ENCODE measurements at regions not wholly inside any gene's neighbourhood (a gene's known extent, or its start where the extent isn't known, plus 50 kb on each side); places are given as distances from the start of the nearest gene placed in this dataset.

GRCh38 chr18:64852281-64852680, 703.4 kb upstream of the LINC00305 start:
- no peaks in the 10 kb centered on the region for H3K4me1 ChIP-seq (ENCODE audit: insufficient read depth, low read length, poor library complexity, severe bottlenecking)
- H3K27ac ChIP-seq (ENCODE audit: low read depth, low read length, poor library complexity, severe bottlenecking): no peak overlapping the region
- ChIA-PET POLR2A (no interaction called here), CTCF (ENCODE audit: unreplicated experiment) (no interaction called here)
- no peak overlapping the region for H3K4me2 ChIP-seq (ENCODE audit: low read length)
- no peaks in the 10 kb centered on the region for H3K79me2 ChIP-seq (ENCODE audit: insufficient read depth, low read depth, low read length)
- DNase-seq (ENCODE audit: low spot score): no peak
- H3K36me3 ChIP-seq (ENCODE audit: insufficient read depth, low read length): no peaks in the 10 kb centered on the region
- H2AFZ ChIP-seq (ENCODE audit: low read length): no peak overlapping the region
- no peaks in the 10 kb centered on the region for H4K20me1 ChIP-seq (ENCODE audit: insufficient read depth, low read length)
- H3K9me3 ChIP-seq (ENCODE audit: low read length): no peaks in the 10 kb centered on the region
- intact Hi-C loops (cut with micrococcal nuclease; ENCODE audit: unreplicated experiment): no loop called here
- TF ChIP-seq, protein P1, sequence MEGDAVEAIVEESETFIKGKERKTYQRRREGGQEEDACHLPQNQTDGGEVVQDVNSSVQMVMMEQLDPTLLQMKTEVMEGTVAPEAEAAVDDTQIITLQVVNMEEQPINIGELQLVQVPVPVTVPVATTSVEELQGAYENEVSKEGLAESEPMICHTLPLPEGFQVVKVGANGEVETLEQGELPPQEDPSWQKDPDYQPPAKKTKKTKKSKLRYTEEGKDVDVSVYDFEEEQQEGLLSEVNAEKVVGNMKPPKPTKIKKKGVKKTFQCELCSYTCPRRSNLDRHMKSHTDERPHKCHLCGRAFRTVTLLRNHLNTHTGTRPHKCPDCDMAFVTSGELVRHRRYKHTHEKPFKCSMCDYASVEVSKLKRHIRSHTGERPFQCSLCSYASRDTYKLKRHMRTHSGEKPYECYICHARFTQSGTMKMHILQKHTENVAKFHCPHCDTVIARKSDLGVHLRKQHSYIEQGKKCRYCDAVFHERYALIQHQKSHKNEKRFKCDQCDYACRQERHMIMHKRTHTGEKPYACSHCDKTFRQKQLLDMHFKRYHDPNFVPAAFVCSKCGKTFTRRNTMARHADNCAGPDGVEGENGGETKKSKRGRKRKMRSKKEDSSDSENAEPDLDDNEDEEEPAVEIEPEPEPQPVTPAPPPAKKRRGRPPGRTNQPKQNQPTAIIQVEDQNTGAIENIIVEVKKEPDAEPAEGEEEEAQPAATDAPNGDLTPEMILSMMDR (conservative IDR thresholded peaks at IDR 0.05; ENCODE audit: low read length): no peak
- no peak for TF ChIP-seq EZH2phosphoT487 (IDR thresholded peaks at IDR 0.05; ENCODE audit: borderline replicate concordance, low read depth, low read length)
- no TSS peak for BruUV-seq (replicated peaks)
- no peaks in the 10 kb centered on the region for H3K9me2 ChIP-seq (ENCODE audit: insufficient read depth, low read length)
- H3K4me3 ChIP-seq (ENCODE audit: low read depth, low read length, poor library complexity, severe bottlenecking): no peak overlapping the region

DNA sequence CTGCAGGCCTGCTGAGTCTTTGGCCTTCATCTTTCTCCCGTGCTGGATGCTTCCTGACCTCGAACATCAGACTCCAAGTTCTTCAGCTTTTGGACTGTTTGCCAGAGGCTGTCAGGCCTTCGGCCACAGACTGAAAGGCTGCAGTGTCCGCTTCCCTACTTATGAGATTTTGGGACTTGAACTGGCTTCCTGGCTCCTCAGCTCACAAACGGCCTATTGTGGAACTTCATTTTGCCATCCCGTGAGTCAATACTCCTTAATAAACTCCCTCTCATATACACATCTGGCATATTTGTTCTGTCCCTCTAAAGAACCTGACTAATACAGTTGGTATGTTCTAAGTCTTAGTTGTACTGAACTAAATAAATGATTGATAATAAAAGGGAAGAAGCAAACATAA, 702.8 kb upstream of the LINC00305 start:
- DNase-seq (ENCODE audit: low spot score): no peak
- H3K79me2 ChIP-seq (ENCODE audit: insufficient read depth, low read depth, low read length): no peaks in the 10 kb centered on the region
- no peak overlapping the region for H3K4me3 ChIP-seq (ENCODE audit: low read depth, low read length, poor library complexity, severe bottlenecking)
- no peak overlapping the region for H3K4me2 ChIP-seq (ENCODE audit: low read length)
- H2AFZ ChIP-seq (ENCODE audit: low read length): no peak overlapping the region
- H3K36me3 ChIP-seq (ENCODE audit: insufficient read depth, low read length): no peaks in the 10 kb centered on the region
- TF ChIP-seq, protein P1 (conservative IDR thresholded peaks at IDR 0.05; ENCODE audit: low read length): no peak
- TF ChIP-seq EZH2phosphoT487 (IDR thresholded peaks at IDR 0.05; ENCODE audit: borderline replicate concordance, low read depth, low read length): no peak
- POLR2A ChIA-PET: interaction anchor here (0.5 kb wide), 1 partner anchor 31 kb away, joined by 3 read pairs; no protein-coding TSS in a partner anchor
- no peaks in the 10 kb centered on the region for H3K9me3 ChIP-seq (ENCODE audit: low read length)
- intact Hi-C loops (cut with micrococcal nuclease; ENCODE audit: unreplicated experiment): no loop called here
- no TSS peak for BruUV-seq (replicated peaks)
- no peaks in the 10 kb centered on the region for H3K9me2 ChIP-seq (ENCODE audit: insufficient read depth, low read length)
- no peaks in the 10 kb centered on the region for H3K4me1 ChIP-seq (ENCODE audit: insufficient read depth, low read length, poor library complexity, severe bottlenecking)
- CTCF ChIA-PET (ENCODE audit: unreplicated experiment): no interaction called here
- no peak overlapping the region for H3K27ac ChIP-seq (ENCODE audit: low read depth, low read length, poor library complexity, severe bottlenecking)
- H4K20me1 ChIP-seq (ENCODE audit: insufficient read depth, low read length): no peaks in the 10 kb centered on the region

- BruUV-seq (replicated peaks): no TSS peak
- H3K79me2 ChIP-seq (ENCODE audit: insufficient read depth, low read depth, low read length): no peaks in the 10 kb centered on the region
Measured at GRCh38 chr18:64850791-64851190, 701.9 kb upstream of the LINC00305 start.

More at GRCh38 chr18:64850791-64851190, 701.9 kb upstream of the LINC00305 start:
- TF ChIP-seq, protein P1 (conservative IDR thresholded peaks at IDR 0.05; ENCODE audit: low read length): no peak
- no peak for TF ChIP-seq EZH2phosphoT487 (IDR thresholded peaks at IDR 0.05; ENCODE audit: borderline replicate concordance, low read depth, low read length)
- Histone ChIP-seq H3K4me2 (ENCODE audit: low read length) (no peak overlapping the region), H3K27ac (ENCODE audit: low read depth, low read length, poor library complexity, severe bottlenecking) (no peak overlapping the region), H2AFZ (ENCODE audit: low read length) (no peak overlapping the region), H3K9me2 (ENCODE audit: insufficient read depth, low read length) (no peaks in the 10 kb centered on the region), H3K9me3 (ENCODE audit: low read length) (no peaks in the 10 kb centered on the region), H4K20me1 (ENCODE audit: insufficient read depth, low read length) (no peaks in the 10 kb centered on the region), H3K4me1 (ENCODE audit: insufficient read depth, low read length, poor library complexity, severe bottlenecking) (no peaks in the 10 kb centered on the region), H3K36me3 (ENCODE audit: insufficient read depth, low read length) (no peaks in the 10 kb centered on the region), H3K4me3 (ENCODE audit: low read depth, low read length, poor library complexity, severe bottlenecking) (no peak overlapping the region)
- POLR2A ChIA-PET: no interaction called here
- no peak for DNase-seq (ENCODE audit: low spot score)
- CTCF ChIA-PET (ENCODE audit: unreplicated experiment): no interaction called here
- intact Hi-C loops (cut with micrococcal nuclease; ENCODE audit: unreplicated experiment): no loop called here
